Activated effector memory CD4-positive, alpha-beta T cell treated with Interleukin-2 at 50 U/mL for 16 hours (primary cell): ENCODE measurements at regions not wholly inside any gene's neighbourhood (a gene's known extent, or its start where the extent isn't known, plus 50 kb on each side); places are given as distances from the start of the nearest gene placed in this dataset.

Experiments
- DNase-seq: peaks from one replicate; pipeline ENCODE4 v3.0.0-alpha.2; 2020

DNA sequence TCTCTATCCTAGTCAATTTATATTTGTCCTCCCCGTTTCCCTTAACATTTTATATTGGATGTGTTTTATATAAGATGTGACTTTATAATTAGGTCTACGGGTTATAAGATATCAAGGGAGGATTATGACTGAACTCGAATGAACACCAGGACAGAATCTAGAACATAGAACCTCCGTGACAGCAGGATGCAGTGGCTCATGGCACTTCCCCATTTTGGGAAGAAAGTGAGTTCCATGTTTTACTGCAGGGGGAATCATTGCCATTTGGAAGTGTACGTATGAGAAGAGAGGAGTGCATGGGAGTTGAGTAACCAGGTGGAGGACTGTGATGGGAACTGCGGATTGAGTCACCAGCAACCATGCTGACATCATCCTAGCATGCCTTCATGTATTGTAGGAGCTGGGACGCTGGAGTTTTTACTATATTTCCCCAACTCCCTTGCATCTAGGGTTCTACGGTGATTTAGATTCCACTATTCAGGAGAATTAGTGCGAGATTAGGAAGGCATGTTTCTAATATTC is 56.1 kb upstream of the FOXC1 start:
- no peak for DNase-seq

DNA sequence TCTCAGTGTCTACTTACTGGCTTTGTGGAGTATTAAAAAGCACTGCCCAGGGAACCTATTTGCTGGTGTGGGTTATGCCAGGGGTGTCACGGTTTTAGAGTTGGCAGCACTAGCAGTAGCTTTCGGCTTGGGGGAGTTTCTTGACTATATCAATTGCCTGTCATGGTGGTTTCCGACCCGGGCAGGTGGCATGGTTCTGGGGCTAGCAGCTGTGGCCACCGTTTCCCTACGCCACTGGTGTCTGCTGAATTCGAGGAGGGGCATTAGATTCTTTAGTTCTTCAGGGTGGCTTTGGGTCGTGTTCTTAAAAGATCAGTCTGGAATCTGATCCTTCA is 55.6 kb upstream of the FOXC1 start:
- DNase-seq = no peak

DNA sequence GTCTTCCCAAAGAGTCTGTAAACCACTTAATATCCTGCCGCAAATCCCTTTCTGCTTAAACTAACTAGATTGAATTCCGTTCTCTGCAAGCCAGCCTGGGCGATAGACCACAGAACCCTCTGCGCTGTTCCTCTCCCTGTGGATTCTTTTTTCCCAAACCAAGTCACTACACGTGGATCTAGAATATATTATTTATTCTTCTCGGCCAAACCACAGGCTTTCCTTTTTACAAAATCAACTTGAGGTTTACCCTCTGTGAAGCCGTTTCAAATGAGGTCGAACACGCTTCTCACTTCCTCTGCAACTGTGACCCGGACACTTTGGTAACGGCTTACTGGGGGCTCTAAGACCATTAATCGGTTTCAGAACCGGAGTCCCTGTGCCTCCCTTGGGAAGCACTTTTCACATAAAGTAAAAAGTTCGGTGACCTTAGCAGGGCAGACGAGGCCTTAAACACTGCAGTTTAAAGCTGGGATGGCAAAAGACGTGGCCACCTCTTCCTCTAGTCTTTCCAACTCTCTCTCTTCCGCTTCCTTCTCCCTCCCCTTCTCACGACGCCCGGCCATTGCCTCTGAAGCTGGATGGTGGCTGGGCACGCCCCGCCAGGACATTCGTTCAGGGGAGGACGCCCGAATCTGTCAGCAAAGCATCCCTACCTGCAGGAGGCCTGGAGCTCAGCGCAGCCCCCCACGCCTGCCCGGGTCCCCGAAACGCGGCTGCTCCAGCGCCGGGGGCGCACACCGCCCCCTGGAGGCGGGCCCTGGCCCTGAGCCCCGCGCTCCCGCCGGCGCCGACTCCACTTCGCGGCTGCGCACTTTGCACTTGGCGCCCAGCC is 55.0 kb upstream of the FOXC1 start:
- DNase-seq = peak; percentile 53

DNA sequence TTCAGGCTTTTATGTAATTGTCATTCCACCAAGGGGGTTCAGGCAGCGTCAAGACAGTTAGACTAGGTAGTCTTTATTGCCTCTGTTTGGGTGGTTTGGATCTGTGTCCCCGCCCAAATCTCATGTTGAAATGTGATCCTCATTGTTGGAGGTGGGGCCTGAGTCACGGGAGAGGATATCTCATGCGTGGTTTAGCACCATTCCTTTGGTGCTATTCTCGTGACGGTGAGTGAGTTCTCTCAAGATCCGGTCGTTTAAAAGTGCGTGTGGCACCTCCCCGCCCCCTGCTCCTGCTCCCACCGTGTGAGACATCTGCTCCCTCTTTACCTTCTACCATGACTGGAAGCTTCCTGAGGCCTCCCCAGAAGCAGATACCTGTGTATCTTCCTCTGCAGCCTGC is 51.3 kb upstream of the FOXC1 start:
- DNase-seq = no peak
